Naive thymus-derived CD4-positive, alpha-beta T cell (primary cell): ENCODE measurements at regions not wholly inside any gene's neighbourhood (a gene's known extent, or its start where the extent isn't known, plus 50 kb on each side); places are given as distances from the start of the nearest gene placed in this dataset.
A peak's percentile ranks its signal among the peaks of the same experiment; 100 is the strongest.
"Not testable (repeated sequence)": the region's sequence is repeated elsewhere in the genome, so short reads cannot be mapped to it uniquely, and the experiment has no call there.

Experiments used
- ATAC-seq: fragments of 150-1000 bp; cut with Tn5 transposase; 2 replicates; pipeline ENCODE4 v1.10.0; 2021; ENCODE audit warnings: mild to moderate bottlenecking, moderate library complexity
- CTCF ChIA-PET: fragments of 350-600 bp; sonication (Branson Sonifier 250); formaldehyde crosslinking; loops from one replicate; lab custom pipeline; 2021; ENCODE audit warnings: antibody characterized with exemption; lab: Charles Lee
- POLR2A ChIA-PET: fragments of 350-600 bp; sonication (Branson Sonifier 250); formaldehyde crosslinking; loops from one replicate; lab custom pipeline; 2021; ENCODE audit warnings: antibody characterized with exemption, inconsistent platforms; lab: Charles Lee
- DNase-seq, 9 donors: peaks; one replicate each; pipeline versions ENCODE4 v3.0.0 to v3.0.0-alpha.2; 2020 to 2022; ENCODE audit warnings: mixed read lengths in 1 of 9
- H3K27ac ChIP-seq: one replicate; pipeline ENCODE4 v1.7.0; 2013; ENCODE audit warnings: mild to moderate bottlenecking, low read depth, low read length, moderate library complexity
- H3K27me3 ChIP-seq, 2 donors: one replicate each; pipeline ENCODE4 v1.7.0; 2013; ENCODE audit warnings: low read length in 2 of 2, mild to moderate bottlenecking in 2 of 2, moderate library complexity in 2 of 2; ENCODE audit not compliant: control insufficient read depth in 2 of 2, insufficient read depth in 2 of 2
- H3K36me3 ChIP-seq, 3 experiments: 1 replicate in 2 of 3; 2 replicates in 1 of 3; pipeline ENCODE4 v1.7.0; 2013; ENCODE audit warnings: low read length in 3 of 3, mild to moderate bottlenecking in 3 of 3, moderate library complexity in 1 of 3; ENCODE audit not compliant: insufficient read depth in 3 of 3, control insufficient read depth in 2 of 3
- H3K4me1 ChIP-seq, 2 donors: one replicate each; pipeline ENCODE4 v1.7.0; 2013; ENCODE audit warnings: low read length in 2 of 2, mild to moderate bottlenecking in 2 of 2, moderate library complexity in 1 of 2; ENCODE audit not compliant: control insufficient read depth in 2 of 2, insufficient read depth in 2 of 2
- H3K4me3 ChIP-seq: 2 replicates; pipeline ENCODE4 v1.7.0; 2013; ENCODE audit warnings: mild to moderate bottlenecking, low read length
- H3K9me3 ChIP-seq, 3 experiments: 1 replicate in 2 of 3; 2 replicates in 1 of 3; pipeline ENCODE4 v1.7.0; 2013; ENCODE audit warnings: low read length in 3 of 3; ENCODE audit not compliant: control insufficient read depth in 2 of 3
- H3K27ac Mint-ChIP-seq, 9 donors: one replicate each; pipeline ENCODE4 v1.8.0; 2020 to 2022; ENCODE audit warnings: mixed read lengths in 9 of 9, mild to moderate bottlenecking in 8 of 9, moderate library complexity in 5 of 9, inconsistent platforms in 2 of 9
- H3K27me3 Mint-ChIP-seq, 5 donors: one replicate each; pipeline ENCODE4 v1.8.0; 2021 to 2022; ENCODE audit warnings: mixed read lengths in 5 of 5, mild to moderate bottlenecking in 1 of 5
- H3K36me3 Mint-ChIP-seq, 5 donors: one replicate each; pipeline ENCODE4 v1.8.0; 2020 to 2022; ENCODE audit warnings: mixed read lengths in 5 of 5, mild to moderate bottlenecking in 3 of 5, inconsistent platforms in 1 of 5
- H3K4me1 Mint-ChIP-seq, 7 donors: one replicate each; pipeline ENCODE4 v1.8.0; 2020 to 2022; ENCODE audit warnings: mixed read lengths in 7 of 7, mild to moderate bottlenecking in 3 of 7, inconsistent platforms in 1 of 7
- H3K4me3 Mint-ChIP-seq, 10 donors: one replicate each; pipeline ENCODE4 v1.8.0; 2020 to 2022; ENCODE audit warnings: mild to moderate bottlenecking in 10 of 10, mixed read lengths in 10 of 10, moderate library complexity in 6 of 10, inconsistent platforms in 2 of 10
- H3K9me3 Mint-ChIP-seq, 11 donors: one replicate each; pipeline ENCODE4 v1.8.0; 2020 to 2022; ENCODE audit warnings: mixed read lengths in 11 of 11, mild to moderate bottlenecking in 4 of 11, inconsistent platforms in 1 of 11, moderate library complexity in 1 of 11
- intact Hi-C, 2 donors: fragments of 100-400 bp; cut with micrococcal nuclease; formaldehyde crosslinking; loops; one replicate each; pipeline ENCODE4 v1.15.1; 2023

DNA sequence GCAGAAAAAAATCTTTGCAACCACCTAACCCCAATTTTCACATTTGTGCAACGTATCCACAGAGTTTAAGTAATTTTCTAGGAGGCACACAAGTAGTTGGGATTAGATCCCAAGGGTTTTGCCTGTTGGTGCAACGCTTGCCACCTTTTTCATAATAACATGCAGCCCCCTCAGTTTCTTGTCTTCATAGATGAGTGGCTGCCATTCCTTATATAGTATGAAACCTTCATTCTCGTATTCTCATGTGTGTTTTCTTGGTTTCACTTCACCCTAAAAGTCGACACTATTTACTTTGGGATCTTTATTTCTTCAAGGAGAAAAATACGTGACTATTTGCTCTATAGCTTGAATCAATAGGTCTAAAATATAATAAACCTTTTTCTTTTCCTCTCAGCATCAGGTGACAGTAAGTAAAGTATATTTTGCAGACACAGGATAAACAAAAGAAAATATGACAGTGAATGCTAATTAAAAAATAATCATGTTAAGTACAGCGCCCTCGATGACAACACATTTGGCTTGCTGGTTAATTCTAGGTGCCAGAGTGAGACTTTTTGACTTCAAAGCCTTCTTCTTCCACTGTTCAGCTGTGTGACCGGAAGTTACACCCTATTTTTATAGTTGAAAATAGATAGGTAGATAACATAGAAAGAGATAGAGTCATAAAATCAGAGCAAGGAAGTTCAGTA is 342.8 kb upstream of the CCNG1 start:
- POLR2A ChIA-PET = no interaction called here
- Mint-ChIP-seq H3K36me3 (no peaks in the 10 kb centered on the region), H3K4me3 (no peak overlapping the region), H3K9me3 (peaks cover 0 to 10% (median 0%) of the 10 kb centered on the region in 11 donors), H3K27ac (no peak overlapping the region), H3K4me1 (no peaks in the 10 kb centered on the region), H3K27me3 (no peaks in the 10 kb centered on the region)
- DNase-seq = no peak
- no peaks in the 10 kb centered on the region for H3K27me3 ChIP-seq
- no peak overlapping the region for H3K27ac ChIP-seq
- ATAC-seq = no peak
- H3K4me3 ChIP-seq = no peak overlapping the region
- intact Hi-C loops = no loop called here
- H3K36me3 ChIP-seq = no peaks in the 10 kb centered on the region
- H3K4me1 ChIP-seq = no peaks in the 10 kb centered on the region
- H3K9me3 ChIP-seq = no peaks in the 10 kb centered on the region
- CTCF ChIA-PET = no interaction called here

DNA sequence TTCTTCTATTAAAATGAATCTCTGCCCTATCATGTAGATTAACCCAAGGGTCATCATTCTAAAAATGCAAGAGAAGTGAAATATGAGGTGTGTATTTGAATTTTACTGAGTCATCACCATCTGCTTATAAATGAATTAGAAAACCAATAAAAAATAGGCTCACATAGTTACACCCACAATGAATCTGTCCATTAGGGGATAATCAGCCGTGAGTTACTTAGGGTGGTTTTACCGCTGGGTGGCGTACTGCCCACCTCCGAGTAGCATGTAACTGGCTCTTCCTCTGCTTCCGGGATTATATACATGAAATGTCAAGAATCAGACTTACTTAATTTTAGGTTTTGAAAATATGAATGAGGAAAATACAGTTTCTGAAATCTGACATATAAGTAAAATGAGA is 332.9 kb upstream of the CCNG1 start:
- Histone ChIP-seq H3K4me1 (no peaks in the 10 kb centered on the region), H3K9me3 (no peaks in the 10 kb centered on the region), H3K4me3 (no peak overlapping the region), H3K27me3 (no peaks in the 10 kb centered on the region), H3K27ac (no peak overlapping the region), H3K36me3 (no peaks in the 10 kb centered on the region)
- Mint-ChIP-seq H3K4me3 (no peak overlapping the region), H3K4me1 (no peaks in the 10 kb centered on the region), H3K9me3 (peaks cover 1 to 19% (median 9%) of the 10 kb centered on the region in 11 donors), H3K27me3 (no peaks in the 10 kb centered on the region), H3K27ac (peak overlapping the region in 1 of 9 donors; percentile 7), H3K36me3 (no peaks in the 10 kb centered on the region)
- intact Hi-C loops = no loop called here
- POLR2A ChIA-PET = no interaction called here
- CTCF ChIA-PET = no interaction called here
- DNase-seq (no peak), ATAC-seq (no peak)

DNA sequence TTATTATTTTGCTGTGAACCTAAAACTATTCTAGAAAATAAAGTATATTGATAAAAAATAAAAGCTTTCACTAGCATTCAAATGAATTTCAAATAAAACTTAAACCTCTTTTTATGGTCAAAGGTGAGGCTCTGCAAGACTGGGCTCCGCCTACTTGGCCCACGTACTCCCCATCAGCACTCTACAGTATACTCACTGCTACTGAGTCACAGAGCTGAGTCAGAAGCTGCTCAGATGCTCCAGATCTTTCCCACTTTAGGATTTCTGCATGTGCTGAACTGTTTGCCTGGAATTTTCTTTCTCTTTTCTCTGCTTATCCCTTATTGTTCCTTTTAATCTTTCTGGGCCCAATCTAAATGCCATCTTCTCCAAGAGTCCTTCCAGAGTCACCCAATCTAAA is 331.9 kb upstream of the CCNG1 start:
- Mint-ChIP-seq H3K27me3 (no peaks in the 10 kb centered on the region), H3K27ac (no peak overlapping the region), H3K4me3 (no peak overlapping the region), H3K9me3 (peaks cover 1 to 24% (median 11%) of the 10 kb centered on the region in 11 donors), H3K4me1 (no peaks in the 10 kb centered on the region), H3K36me3 (no peaks in the 10 kb centered on the region)
- H3K9me3 ChIP-seq = peaks cover 0 to 3% (median 0%) of the 10 kb centered on the region in 3 experiments
- H3K36me3 ChIP-seq = no peaks in the 10 kb centered on the region
- no peak overlapping the region for H3K4me3 ChIP-seq
- H3K4me1 ChIP-seq = no peaks in the 10 kb centered on the region
- no peak for DNase-seq
- no peaks in the 10 kb centered on the region for H3K27me3 ChIP-seq
- no peak for ATAC-seq
- POLR2A ChIA-PET = no interaction called here
- intact Hi-C loops = no loop called here
- CTCF ChIA-PET = no interaction called here
- no peak overlapping the region for H3K27ac ChIP-seq

DNA sequence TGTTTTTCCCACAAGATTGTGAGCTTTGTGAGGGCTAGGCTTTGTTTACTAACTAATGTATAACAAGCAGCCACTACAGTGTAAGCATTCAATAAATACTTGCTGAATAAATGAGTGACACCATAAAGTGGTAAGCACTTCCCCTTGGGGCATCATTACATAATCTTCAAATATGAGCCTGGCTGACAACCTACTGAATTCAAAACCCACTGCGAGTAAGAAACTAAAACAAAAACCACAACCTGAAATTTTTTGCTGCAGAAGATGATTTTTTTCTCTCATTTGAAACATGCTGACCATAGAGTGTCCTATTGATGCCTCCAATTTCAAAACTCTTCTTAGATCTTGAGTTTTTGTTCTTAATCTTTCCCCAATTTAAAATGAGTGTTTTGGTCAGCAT is 331.3 kb upstream of the CCNG1 start:
- Mint-ChIP-seq H3K9me3 (peaks cover 0 to 26% (median 8%) of the 10 kb centered on the region in 11 donors), H3K27me3 (no peaks in the 10 kb centered on the region), H3K36me3 (no peaks in the 10 kb centered on the region), H3K27ac (no peak overlapping the region), H3K4me1 (no peaks in the 10 kb centered on the region), H3K4me3 (no peak overlapping the region)
- no peak for DNase-seq
- H3K4me3 ChIP-seq = no peak overlapping the region
- H3K27me3 ChIP-seq = no peaks in the 10 kb centered on the region
- H3K27ac ChIP-seq = no peak overlapping the region
- ATAC-seq = no peak
- H3K9me3 ChIP-seq = peaks cover 0 to 3% (median 0%) of the 10 kb centered on the region in 3 experiments
- ChIA-PET CTCF (no interaction called here), POLR2A (no interaction called here)
- no peaks in the 10 kb centered on the region for H3K36me3 ChIP-seq
- no peaks in the 10 kb centered on the region for H3K4me1 ChIP-seq
- intact Hi-C loops = no loop called here

DNA sequence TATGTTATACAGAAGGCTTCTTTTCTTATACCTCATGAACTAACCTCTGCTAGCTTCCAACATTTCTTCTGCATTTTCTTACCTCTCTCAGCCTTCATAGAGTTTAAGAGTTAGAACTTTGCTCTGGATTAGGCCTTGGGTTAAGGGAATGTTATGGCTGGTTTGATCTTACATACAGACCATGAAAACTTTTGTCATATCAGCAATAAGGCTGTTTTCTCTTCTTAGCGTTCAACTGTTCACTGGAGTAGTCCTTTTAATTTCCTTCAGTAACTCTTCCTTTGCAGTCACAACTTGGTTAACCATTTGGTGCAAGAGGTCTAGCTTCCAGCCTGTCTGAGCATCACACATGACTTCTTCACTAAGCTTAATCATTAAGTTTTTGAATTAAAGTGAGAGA is 329.0 kb upstream of the CCNG1 start:
- Mint-ChIP-seq H3K27me3 (no peaks in the 10 kb centered on the region), H3K9me3 (peaks cover 0 to 32% (median 8%) of the 10 kb centered on the region in 11 donors), H3K36me3 (no peaks in the 10 kb centered on the region), H3K4me1 (no peaks in the 10 kb centered on the region), H3K27ac (no peak overlapping the region), H3K4me3 (no peak overlapping the region)
- H3K4me3 ChIP-seq = no peak overlapping the region
- H3K9me3 ChIP-seq = peaks cover 0 to 3% (median 0%) of the 10 kb centered on the region in 3 experiments
- ATAC-seq (no peak), DNase-seq (no peak)
- H3K27ac ChIP-seq = no peak overlapping the region
- no peaks in the 10 kb centered on the region for H3K36me3 ChIP-seq
- POLR2A ChIA-PET = no interaction called here
- no peaks in the 10 kb centered on the region for H3K4me1 ChIP-seq
- H3K27me3 ChIP-seq = no peaks in the 10 kb centered on the region
- CTCF ChIA-PET = no interaction called here
- intact Hi-C loops = no loop called here

DNA sequence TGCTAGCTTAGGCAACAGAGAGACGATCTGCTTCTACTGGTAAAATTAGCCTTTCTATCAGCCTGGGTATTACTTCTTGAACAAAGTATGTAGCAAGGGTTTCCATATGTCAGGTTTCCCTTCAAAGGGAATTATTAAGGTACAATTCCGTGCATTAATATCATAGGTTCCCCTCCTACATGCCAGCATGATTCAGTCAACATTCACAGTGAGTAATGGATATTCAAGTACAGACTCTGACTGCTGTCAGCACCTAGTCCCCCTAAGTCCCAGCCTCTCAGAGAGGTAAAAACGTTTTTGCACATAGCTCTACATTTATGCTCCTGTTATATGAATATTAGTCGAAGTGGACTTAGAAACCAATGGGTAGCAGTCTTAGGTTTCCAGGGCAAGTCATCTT is 322.4 kb upstream of the CCNG1 start:
- ChIA-PET POLR2A (no interaction called here), CTCF (no interaction called here)
- Histone ChIP-seq H3K27me3 (no peaks in the 10 kb centered on the region), H3K4me1 (no peaks in the 10 kb centered on the region), H3K9me3 (peaks cover 0 to 3% (median 0%) of the 10 kb centered on the region in 3 experiments), H3K4me3 (no peak overlapping the region), H3K27ac (no peak overlapping the region), H3K36me3 (no peaks in the 10 kb centered on the region)
- Mint-ChIP-seq H3K27ac (no peak overlapping the region), H3K27me3 (no peaks in the 10 kb centered on the region), H3K4me1 (no peaks in the 10 kb centered on the region), H3K36me3 (no peaks in the 10 kb centered on the region), H3K9me3 (peaks cover 3 to 48% (median 16%) of the 10 kb centered on the region in 11 donors), H3K4me3 (no peak overlapping the region)
- no peak for DNase-seq
- ATAC-seq = no peak
- intact Hi-C loops = no loop called here

DNA sequence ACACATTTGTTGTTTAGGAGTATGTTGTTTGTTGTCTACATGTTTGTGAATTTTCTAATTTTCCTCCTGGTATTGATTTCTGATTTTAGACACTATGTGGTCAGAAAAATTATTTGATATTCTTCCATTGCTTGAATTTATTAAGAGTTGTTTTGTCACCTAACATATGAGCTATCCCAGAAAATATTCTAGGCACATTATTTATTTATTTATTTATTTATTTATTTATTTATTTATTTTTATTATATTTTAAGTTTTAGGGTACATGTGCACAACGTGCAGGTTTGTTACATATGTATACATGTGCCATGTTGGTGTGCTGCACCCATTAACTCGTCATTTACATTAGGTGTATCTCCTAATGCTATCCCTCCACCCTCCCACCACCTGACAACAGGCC is 320.8 kb upstream of the CCNG1 start:
- H3K9me3 Mint-ChIP-seq = peaks cover 10 to 54% (median 20%) of the 10 kb centered on the region in 11 donors
- H3K9me3 ChIP-seq, DNase-seq, intact Hi-C loops, H3K27me3 Mint-ChIP-seq, H3K4me3 Mint-ChIP-seq, H3K27ac Mint-ChIP-seq, H3K4me1 Mint-ChIP-seq, H3K4me3 ChIP-seq, H3K36me3 Mint-ChIP-seq, ATAC-seq, H3K27me3 ChIP-seq, POLR2A ChIA-PET, H3K27ac ChIP-seq, H3K4me1 ChIP-seq, H3K36me3 ChIP-seq: not testable (repeated sequence)
- CTCF ChIA-PET = interaction anchor here (0.7 kb wide), 1 partner anchor 78 kb away, joined by 3 read pairs; no protein-coding TSS in a partner anchor
